ENCODE measurements at regions not wholly inside any gene's neighbourhood (a gene's known extent, or its start where the extent isn't known, plus 50 kb on each side); places are given as distances from the start of the nearest gene placed in this dataset.

GRCh38 chr2:194514281-194514680 lies 1142.7 kb upstream of the SLC39A10 start:
- Histone ChIP-seq H3K27me3 (replicated peaks in 1 of 4; ENCODE audit: control insufficient read depth in 3 of 4, extremely low read depth in 1 of 4, insufficient read depth in 3 of 4, low read length in 3 of 4) (no peaks in the 10 kb centered on the region), H3K9ac (replicated peaks in 1 of 4; ENCODE audit: extremely low read depth in 1 of 4, low read depth in 3 of 4, low read length in 3 of 4) (no peak overlapping the region), H3K56ac (replicated peaks; ENCODE audit: insufficient read length, low read depth, low read length) (no peak overlapping the region), H4K91ac (replicated peaks; ENCODE audit: insufficient read length, low read length) (no peak overlapping the region), H4K5ac (ENCODE audit: insufficient read length, low read depth, low read length) (no peak overlapping the region), H3K79me1 (ENCODE audit: low read depth, low read length) (no peaks in the 10 kb centered on the region), H4K20me1 (replicated peaks in 1 of 2; ENCODE audit: control insufficient read depth in 1 of 2, insufficient read depth in 2 of 2, low read length in 2 of 2) (no peaks in the 10 kb centered on the region), H3K4ac (replicated peaks; ENCODE audit: insufficient read length, low read depth, low read length) (no peak overlapping the region), H3K27ac (ENCODE audit: low read depth, low read length) (no peak overlapping the region), H3K4me1 (replicated peaks in 1 of 4; ENCODE audit: control insufficient read depth in 3 of 4, insufficient read depth in 4 of 4, low read length in 3 of 4) (no peaks in the 10 kb centered on the region), H2BK120ac (replicated peaks; ENCODE audit: low read depth, low read length) (no peak overlapping the region), H3K23ac (ENCODE audit: insufficient read length) (no peak overlapping the region), H2BK15ac (ENCODE audit: low read length) (no peak overlapping the region), H2BK12ac (ENCODE audit: low read depth, low read length) (no peak overlapping the region), H2BK5ac (ENCODE audit: low read depth, low read length) (no peak overlapping the region), H3K79me2 (ENCODE audit: control insufficient read depth in 1 of 2, insufficient read depth in 2 of 2, low read length in 2 of 2) (no peaks in the 10 kb centered on the region), H3K4me2 (ENCODE audit: insufficient read depth in 1 of 2, low read depth in 2 of 2, low read length in 2 of 2) (no peak overlapping the region), H4K8ac (ENCODE audit: extremely low read depth, insufficient read depth, low read length) (no peak overlapping the region), H3K23me2 (ENCODE audit: low read depth, low read length) (no peaks in the 10 kb centered on the region), H2AFZ (ENCODE audit: low read length) (no peak overlapping the region), H3K9me3 (ENCODE audit: insufficient read depth in 2 of 2, low read depth in 1 of 2, low read length in 1 of 2) (no peaks in the 10 kb centered on the region), H2BK20ac (ENCODE audit: low read length) (no peak overlapping the region), H2AK5ac (ENCODE audit: low read depth, low read length) (no peak overlapping the region), H3K18ac (ENCODE audit: extremely low read depth, low read length) (no peak overlapping the region), H3K14ac (ENCODE audit: insufficient read length) (no peak overlapping the region), H3K36me3 (ENCODE audit: control insufficient read depth in 2 of 4, insufficient read depth in 4 of 4, low read length in 3 of 4) (no peaks in the 10 kb centered on the region), H3K4me3 (ENCODE audit: extremely low read depth in 1 of 4, insufficient read depth in 2 of 4, low read depth in 3 of 4, low read length in 4 of 4) (no peak overlapping the region)
- DNase-seq (ENCODE audit: low read depth in 1 of 2, low spot score in 2 of 2): no peak
- 94% methylated on average over 2 of the region's 2 CpGs; no CpG with 5 or more reads in 1 of the 2 experiments for WGBS, 2 experiments (ENCODE audit: extremely low coverage in 1 of 2, insufficient coverage in 1 of 2, insufficient read length in 1 of 2, insufficient replicate concordance in 2 of 2, low coverage in 1 of 2, low lambda C conversion rate in 2 of 2, missing lambda C conversion rate in 1 of 2)
- CTCF ChIA-PET (ENCODE audit: partially characterized antibody): no interaction called here
- no peak for FAIRE-seq
- POLR2A ChIA-PET (ENCODE audit: partially characterized antibody): no interaction called here
- TF ChIP-seq EZH2 (IDR thresholded peaks at IDR 0.05; ENCODE audit: low read depth, low read length, severe bottlenecking) (no peak), BCL11A (IDR thresholded peaks at IDR 0.05; ENCODE audit: low read depth in 2 of 2, low read length in 2 of 2) (no peak), E2F6 (IDR thresholded peaks at IDR 0.05) (no peak), TAF7 (optimal IDR thresholded peaks at IDR 0.05; ENCODE audit: borderline replicate concordance, low read depth, low read length) (no peak), SRF (IDR thresholded peaks at IDR 0.05; ENCODE audit: low read depth, low read length) (no peak), BACH1 (IDR thresholded peaks at IDR 0.05; ENCODE audit: low read length) (no peak), ZNF274 (IDR thresholded peaks at IDR 0.05; ENCODE audit: borderline replicate concordance, extremely low read depth, low read length) (no peak), NANOG (IDR thresholded peaks at IDR 0.05; ENCODE audit: insufficient read depth, low read depth, low read length, poor library complexity, severe bottlenecking) (no peak), RFX5 (IDR thresholded peaks at IDR 0.05; ENCODE audit: borderline replicate concordance, low read depth, low read length) (no peak), CBX8 (IDR thresholded peaks at IDR 0.05; ENCODE audit: borderline replicate concordance, low read depth, low read length) (no peak), ASH2L (IDR thresholded peaks at IDR 0.05; ENCODE audit: low read length) (no peak), JUND (IDR thresholded peaks at IDR 0.05; ENCODE audit: low read length) (no peak)
- TF ChIP-seq, protein P1, sequence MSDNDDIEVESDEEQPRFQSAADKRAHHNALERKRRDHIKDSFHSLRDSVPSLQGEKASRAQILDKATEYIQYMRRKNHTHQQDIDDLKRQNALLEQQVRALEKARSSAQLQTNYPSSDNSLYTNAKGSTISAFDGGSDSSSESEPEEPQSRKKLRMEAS (IDR thresholded peaks at IDR 0.05): no peak
- TF ChIP-seq, protein P2, sequence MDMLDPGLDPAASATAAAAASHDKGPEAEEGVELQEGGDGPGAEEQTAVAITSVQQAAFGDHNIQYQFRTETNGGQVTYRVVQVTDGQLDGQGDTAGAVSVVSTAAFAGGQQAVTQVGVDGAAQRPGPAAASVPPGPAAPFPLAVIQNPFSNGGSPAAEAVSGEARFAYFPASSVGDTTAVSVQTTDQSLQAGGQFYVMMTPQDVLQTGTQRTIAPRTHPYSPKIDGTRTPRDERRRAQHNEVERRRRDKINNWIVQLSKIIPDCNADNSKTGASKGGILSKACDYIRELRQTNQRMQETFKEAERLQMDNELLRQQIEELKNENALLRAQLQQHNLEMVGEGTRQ (IDR thresholded peaks at IDR 0.05; ENCODE audit: low read length): no peak
